H9 (cell line): ENCODE measurements at regions not wholly inside any gene's neighbourhood (a gene's known extent, or its start where the extent isn't known, plus 50 kb on each side); places are given as distances from the start of the nearest gene placed in this dataset.

Source experiments
- DNase-seq: peaks from one replicate; pipeline ENCODE4 v3.0.0-alpha.2; 2017
- H2AFZ ChIP-seq: one replicate; pipeline ENCODE4 v1.6.1; 2013; ENCODE audit warnings: mild to moderate bottlenecking, low read length, control low read depth, moderate library complexity
- H2AK5ac ChIP-seq: 2 replicates; pipeline ENCODE4 v1.6.1; 2013; ENCODE audit warnings: low read length, control low read depth, mixed read lengths; ENCODE audit not compliant: insufficient read length
- H2BK120ac ChIP-seq: one replicate; pipeline ENCODE4 v1.6.1; 2013; ENCODE audit warnings: low read depth, mild to moderate bottlenecking, low read length, control low read depth, inconsistent platforms; ENCODE audit not compliant: poor library complexity, severe bottlenecking
- H2BK12ac ChIP-seq: 2 replicates; pipeline ENCODE4 v1.6.1; 2013; ENCODE audit warnings: low read length, control low read depth, mixed read lengths, low read depth; ENCODE audit not compliant: insufficient read length
- H2BK15ac ChIP-seq: 2 replicates; pipeline ENCODE4 v1.6.1; 2013; ENCODE audit warnings: low read depth, low read length, control low read depth
- H2BK20ac ChIP-seq: one replicate; pipeline ENCODE4 v1.6.1; 2013; ENCODE audit warnings: low read depth, mild to moderate bottlenecking, low read length, control low read depth, inconsistent platforms; ENCODE audit not compliant: poor library complexity, severe bottlenecking
- H2BK5ac ChIP-seq: 2 replicates; pipeline ENCODE4 v1.6.1; 2013; ENCODE audit warnings: low read length, control low read depth, mixed read lengths; ENCODE audit not compliant: insufficient read length
- H3K14ac ChIP-seq: 2 replicates; pipeline ENCODE4 v1.6.1; 2013; ENCODE audit warnings: low read length, control low read depth; ENCODE audit not compliant: insufficient read depth
- H3K18ac ChIP-seq: 2 replicates; pipeline ENCODE4 v1.6.1; 2013; ENCODE audit warnings: low read depth, mild to moderate bottlenecking, mixed read lengths, low read length, control low read depth; ENCODE audit not compliant: insufficient read length
- H3K23ac ChIP-seq: 2 replicates; pipeline ENCODE4 v1.6.1; 2013; ENCODE audit warnings: low read length, control low read depth, mixed read lengths, low read depth; ENCODE audit not compliant: insufficient read length
- H3K23me2 ChIP-seq: 2 replicates; pipeline ENCODE4 v1.6.1; 2013; ENCODE audit warnings: low read depth, mild to moderate bottlenecking, mixed read lengths, low read length, control low read depth; ENCODE audit not compliant: insufficient read length, poor library complexity, severe bottlenecking
- H3K27ac ChIP-seq: 2 replicates; pipeline ENCODE4 v1.5.1; 2013; ENCODE audit warnings: low read length, control low read depth, mixed read lengths, low read depth; ENCODE audit not compliant: insufficient read length
- H3K27me3 ChIP-seq: 2 replicates; pipeline ENCODE4 v1.6.1; 2013; ENCODE audit warnings: low read length, control low read depth, inconsistent platforms; ENCODE audit not compliant: insufficient read depth
- H3K4ac ChIP-seq: 2 replicates; pipeline ENCODE4 v1.6.1; 2013; ENCODE audit warnings: low read depth, mild to moderate bottlenecking, control low read depth, inconsistent platforms, low read length, moderate library complexity
- H3K4me1 ChIP-seq: 2 replicates; pipeline ENCODE4 v1.6.1; 2013; ENCODE audit warnings: low read length, control low read depth, inconsistent platforms; ENCODE audit not compliant: insufficient read depth
- H3K4me2 ChIP-seq: 2 replicates; pipeline ENCODE4 v1.6.1; 2013; ENCODE audit warnings: low read length, control low read depth, mixed read lengths; ENCODE audit not compliant: insufficient read length, insufficient read depth
- H3K56ac ChIP-seq: 2 replicates; pipeline ENCODE4 v1.6.1; 2013; ENCODE audit warnings: low read depth, mild to moderate bottlenecking, mixed read lengths, low read length, control low read depth; ENCODE audit not compliant: insufficient read length
- H3K79me1 ChIP-seq: 2 replicates; pipeline ENCODE4 v1.6.1; 2013; ENCODE audit warnings: low read depth, mild to moderate bottlenecking, moderate library complexity, low read length, control low read depth, inconsistent platforms; ENCODE audit not compliant: insufficient read depth, poor library complexity, severe bottlenecking
- H3K79me2 ChIP-seq: 2 replicates; pipeline ENCODE4 v1.6.1; 2013; ENCODE audit warnings: low read length, control low read depth, inconsistent platforms; ENCODE audit not compliant: insufficient read depth
- H3K9ac ChIP-seq: 2 replicates; pipeline ENCODE4 v1.6.1; 2013; ENCODE audit warnings: low read length, control low read depth, mixed read lengths; ENCODE audit not compliant: insufficient read length; ENCODE audit errors: extremely low read depth
- H3K9me3 ChIP-seq: one replicate; pipeline ENCODE4 v1.6.1; 2013; ENCODE audit warnings: low read depth, low read length, inconsistent platforms; ENCODE audit not compliant: control insufficient read depth
- H3T11ph ChIP-seq: one replicate; pipeline ENCODE4 v1.6.1; 2013; ENCODE audit warnings: mild to moderate bottlenecking, low read length, control low read depth, inconsistent platforms
- H4K20me1 ChIP-seq: one replicate; pipeline ENCODE4 v1.6.1; 2013; ENCODE audit not compliant: control insufficient read depth, insufficient read length, insufficient read depth
- H4K5ac ChIP-seq: 2 replicates; pipeline ENCODE4 v1.6.1; 2013; ENCODE audit warnings: low read depth, mild to moderate bottlenecking, mixed read lengths, low read length, control low read depth; ENCODE audit not compliant: insufficient read length
- H4K8ac ChIP-seq: replicated peaks from 2 replicates; pipeline ENCODE4 v1.6.1; 2013; ENCODE audit warnings: low read length, control low read depth, mixed read lengths, low read depth; ENCODE audit not compliant: insufficient read length
- H4K91ac ChIP-seq: 2 replicates; pipeline ENCODE4 v1.6.1; 2013; ENCODE audit warnings: low read depth, mild to moderate bottlenecking, moderate library complexity, mixed read lengths, low read length, control low read depth; ENCODE audit not compliant: insufficient read length
- H3K27ac Mint-ChIP-seq, 3 experiments: 2 replicates in 2 of 3; 3 replicates in 1 of 3; pipeline ENCODE4 v1.8.0; 2020 to 2021; ENCODE audit warnings: mixed read lengths in 3 of 3, mild to moderate bottlenecking in 1 of 3, moderate library complexity in 1 of 3
- H3K27me3 Mint-ChIP-seq: 2 replicates; pipeline ENCODE4 v1.8.0; 2021; ENCODE audit warnings: low read depth, mild to moderate bottlenecking, moderate library complexity, mixed read lengths
- H3K36me3 Mint-ChIP-seq, 3 experiments: 2 replicates in 2 of 3; 3 replicates in 1 of 3; pipeline ENCODE4 v1.8.0; 2020 to 2021; ENCODE audit warnings: low read depth in 3 of 3, mixed read lengths in 3 of 3; ENCODE audit not compliant: insufficient read depth in 1 of 3
- H3K4me1 Mint-ChIP-seq, 2 experiments: 2 replicates each; pipeline ENCODE4 v1.8.0; 2020; ENCODE audit warnings: mixed read lengths in 2 of 2
- H3K4me3 Mint-ChIP-seq, 2 experiments: 2 replicates in 1 of 2; 3 replicates in 1 of 2; pipeline ENCODE4 v1.8.0; 2020 to 2021; ENCODE audit warnings: mild to moderate bottlenecking in 2 of 2, mixed read lengths in 2 of 2, moderate library complexity in 1 of 2
- H3K9me3 Mint-ChIP-seq, 2 experiments: 2 replicates in 1 of 2; 3 replicates in 1 of 2; pipeline ENCODE4 v1.8.0; 2020; ENCODE audit warnings: mild to moderate bottlenecking in 2 of 2, mixed read lengths in 2 of 2, moderate library complexity in 1 of 2
- CTCF ChIP-seq: fragments of 200-600 bp; sonication (generic); conservative IDR thresholded peaks from 3 replicates; pipeline ENCODE4 v1.8.0; 2021; ENCODE audit warnings: antibody characterized with exemption, mild to moderate bottlenecking
- WGBS: extraction: QIAGEN DNeasy Blood & Tissue Kit; methylation state at CpG from one replicate; pipeline ENCODE4 v1.1.7; 2013; ENCODE audit warnings: missing lambda C conversion rate, low lambda C conversion rate, mixed read lengths; ENCODE audit not compliant: insufficient read length; ENCODE audit errors: extremely low coverage; 5-methylcytosine and 5-hydroxymethylcytosine counted together

- H3K27me3 ChIP-seq: no peaks in the 10 kb centered on the region
- no peak overlapping the region for H2AK5ac ChIP-seq
- DNase-seq: no peak
- H3K4me1 ChIP-seq: no peaks in the 10 kb centered on the region
- no peak overlapping the region for H2BK20ac ChIP-seq
- H2BK120ac ChIP-seq: no peak overlapping the region
- H4K8ac ChIP-seq: no peak overlapping the region
- H3K56ac ChIP-seq: no peak overlapping the region
- H3K9ac ChIP-seq: no peak overlapping the region
- TF ChIP-seq CTCF: no peak
- H3K18ac ChIP-seq: no peak overlapping the region
- no peak overlapping the region for H2BK12ac ChIP-seq
- no peaks in the 10 kb centered on the region for H4K20me1 ChIP-seq
- H3K23me2 ChIP-seq: no peaks in the 10 kb centered on the region
- no peak overlapping the region for H4K91ac ChIP-seq
- Mint-ChIP-seq H3K4me1 (no peaks in the 10 kb centered on the region), H3K27me3 (no peaks in the 10 kb centered on the region; the same call in 1 of the 2 replicates), H3K36me3 (no peaks in the 10 kb centered on the region; a peak in 1 of 7 replicates), H3K27ac (no peak overlapping the region), H3K9me3 (no peaks in the 10 kb centered on the region; a peak in 1 of 5 replicates), H3K4me3 (no peak overlapping the region)
- no peaks in the 10 kb centered on the region for H3K79me1 ChIP-seq
- no peaks in the 10 kb centered on the region for H3K9me3 ChIP-seq
- no peak overlapping the region for H3K14ac ChIP-seq
- no peak overlapping the region for H3K27ac ChIP-seq
- no peak overlapping the region for H2BK15ac ChIP-seq
- H3T11ph ChIP-seq: no peak overlapping the region
- WGBS: no CpG with 5 or more reads among the region's 2 CpGs
- no peak overlapping the region for H3K23ac ChIP-seq
- H3K4ac ChIP-seq: no peak overlapping the region
- H3K4me2 ChIP-seq: no peak overlapping the region
- no peaks in the 10 kb centered on the region for H3K79me2 ChIP-seq
- no peak overlapping the region for H2BK5ac ChIP-seq
- no peak overlapping the region for H4K5ac ChIP-seq
- no peak overlapping the region for H2AFZ ChIP-seq
Observed at GRCh38 chr4:184891816-184892397, 66.1 kb upstream of the ACSL1 start.
